ENCODE measurements at regions not wholly inside any gene's neighbourhood (a gene's known extent, or its start where the extent isn't known, plus 50 kb on each side); places are given as distances from the start of the nearest gene placed in this dataset.

DNA sequence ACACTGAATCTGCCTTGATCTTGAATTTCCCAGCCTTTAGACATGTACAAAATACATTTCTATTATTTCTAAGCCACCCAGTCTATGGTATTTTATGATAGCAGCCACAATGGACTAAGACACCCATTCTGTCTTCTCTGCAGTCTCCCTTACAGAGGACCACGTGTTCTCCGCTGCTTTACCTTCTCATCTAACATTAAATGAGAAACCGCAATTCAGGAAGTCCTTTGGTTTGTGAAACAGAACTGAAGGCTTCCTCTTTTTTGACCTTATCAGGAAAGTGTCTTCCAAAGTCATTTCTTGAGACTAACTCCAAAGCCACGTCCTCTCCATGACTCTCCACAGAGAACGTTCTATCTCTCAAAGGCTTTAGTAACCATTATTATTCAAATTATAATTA lies 560.1 kb downstream of the OMA1 start:
- TF ChIP-seq RAD21 (IDR thresholded peaks at IDR 0.05; ENCODE audit: low read depth) = no peak
- TF ChIP-seq EP300 (IDR thresholded peaks at IDR 0.05; ENCODE audit: borderline replicate concordance) = no peak
- TF ChIP-seq, protein P1, sequence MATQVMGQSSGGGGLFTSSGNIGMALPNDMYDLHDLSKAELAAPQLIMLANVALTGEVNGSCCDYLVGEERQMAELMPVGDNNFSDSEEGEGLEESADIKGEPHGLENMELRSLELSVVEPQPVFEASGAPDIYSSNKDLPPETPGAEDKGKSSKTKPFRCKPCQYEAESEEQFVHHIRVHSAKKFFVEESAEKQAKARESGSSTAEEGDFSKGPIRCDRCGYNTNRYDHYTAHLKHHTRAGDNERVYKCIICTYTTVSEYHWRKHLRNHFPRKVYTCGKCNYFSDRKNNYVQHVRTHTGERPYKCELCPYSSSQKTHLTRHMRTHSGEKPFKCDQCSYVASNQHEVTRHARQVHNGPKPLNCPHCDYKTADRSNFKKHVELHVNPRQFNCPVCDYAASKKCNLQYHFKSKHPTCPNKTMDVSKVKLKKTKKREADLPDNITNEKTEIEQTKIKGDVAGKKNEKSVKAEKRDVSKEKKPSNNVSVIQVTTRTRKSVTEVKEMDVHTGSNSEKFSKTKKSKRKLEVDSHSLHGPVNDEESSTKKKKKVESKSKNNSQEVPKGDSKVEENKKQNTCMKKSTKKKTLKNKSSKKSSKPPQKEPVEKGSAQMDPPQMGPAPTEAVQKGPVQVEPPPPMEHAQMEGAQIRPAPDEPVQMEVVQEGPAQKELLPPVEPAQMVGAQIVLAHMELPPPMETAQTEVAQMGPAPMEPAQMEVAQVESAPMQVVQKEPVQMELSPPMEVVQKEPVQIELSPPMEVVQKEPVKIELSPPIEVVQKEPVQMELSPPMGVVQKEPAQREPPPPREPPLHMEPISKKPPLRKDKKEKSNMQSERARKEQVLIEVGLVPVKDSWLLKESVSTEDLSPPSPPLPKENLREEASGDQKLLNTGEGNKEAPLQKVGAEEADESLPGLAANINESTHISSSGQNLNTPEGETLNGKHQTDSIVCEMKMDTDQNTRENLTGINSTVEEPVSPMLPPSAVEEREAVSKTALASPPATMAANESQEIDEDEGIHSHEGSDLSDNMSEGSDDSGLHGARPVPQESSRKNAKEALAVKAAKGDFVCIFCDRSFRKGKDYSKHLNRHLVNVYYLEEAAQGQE (IDR thresholded peaks at IDR 0.05; ENCODE audit: low read depth) = no peak
- TF ChIP-seq, protein P2, sequence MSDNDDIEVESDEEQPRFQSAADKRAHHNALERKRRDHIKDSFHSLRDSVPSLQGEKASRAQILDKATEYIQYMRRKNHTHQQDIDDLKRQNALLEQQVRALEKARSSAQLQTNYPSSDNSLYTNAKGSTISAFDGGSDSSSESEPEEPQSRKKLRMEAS (IDR thresholded peaks at IDR 0.05) = no peak
- TF ChIP-seq CEBPB (IDR thresholded peaks at IDR 0.05) = no peak
- no peak for TF ChIP-seq NFIC (IDR thresholded peaks at IDR 0.05)
- TF ChIP-seq FOXM1 (IDR thresholded peaks at IDR 0.05; ENCODE audit: borderline replicate concordance, low read depth) = no peak
- TF ChIP-seq CREB1 (IDR thresholded peaks at IDR 0.05; ENCODE audit: low read depth) = no peak
- no peak for TF ChIP-seq TEAD4 (IDR thresholded peaks at IDR 0.05)
- TF ChIP-seq TAF1 (IDR thresholded peaks at IDR 0.05; ENCODE audit: low read depth) = no peak
- TF ChIP-seq ZBTB7A (IDR thresholded peaks at IDR 0.05; ENCODE audit: low read depth) = no peak
- TF ChIP-seq YY1 (IDR thresholded peaks at IDR 0.05; ENCODE audit: low read depth) = no peak

Data from Ishikawa (cell line).